AG04450 (cell line): ENCODE measurements at regions not wholly inside any gene's neighbourhood (a gene's known extent, or its start where the extent isn't known, plus 50 kb on each side); places are given as distances from the start of the nearest gene placed in this dataset.
"Not testable (repeated sequence)": the region's sequence is repeated elsewhere in the genome, so short reads cannot be mapped to it uniquely, and the experiment has no call there.

Source experiments
- CTCF ChIA-PET: fragments of 300-600, 350-600 bp; formaldehyde crosslinking; extraction: SDS; loops from one replicate; lab custom pipeline; 2022; ENCODE audit warnings: antibody characterized with exemption, inconsistent platforms; lab: Charles Lee
- POLR2A ChIA-PET: fragments of 350-600 bp; formaldehyde crosslinking; extraction: SDS; loops from one replicate; lab custom pipeline; 2021; ENCODE audit warnings: antibody characterized with exemption, inconsistent platforms; lab: Yijun Ruan, JAX
- DNase-seq: peaks from one replicate; pipeline ENCODE4 v3.0.0-alpha.2; 2011; ENCODE audit warnings: low read depth, low spot score
- H3K27ac ChIP-seq: one replicate; pipeline ENCODE4 v1.5.1; 2012; ENCODE audit warnings: low read depth, low read length, control low read depth
- H3K27me3 ChIP-seq: one replicate; pipeline ENCODE4 v1.6.0; 2012; ENCODE audit warnings: low read length; ENCODE audit not compliant: control insufficient read depth, insufficient read depth
- H3K4me3 ChIP-seq: 2 replicates; pipeline ENCODE4 v1.5.1; 2011; ENCODE audit warnings: mild to moderate bottlenecking, low read depth, low read length, control low read depth
- H3K9me3 ChIP-seq: 2 replicates; pipeline ENCODE4 v1.5.1; 2012; ENCODE audit warnings: low read length; ENCODE audit not compliant: control insufficient read depth, insufficient read depth
- TF ChIP-seq, protein P1 (sequence below): IDR thresholded peaks from 2 replicates; pipeline ENCODE4 v1.5.1; 2011; ENCODE audit warnings: low read depth, low read length, control low read depth, inconsistent platforms

DNA sequence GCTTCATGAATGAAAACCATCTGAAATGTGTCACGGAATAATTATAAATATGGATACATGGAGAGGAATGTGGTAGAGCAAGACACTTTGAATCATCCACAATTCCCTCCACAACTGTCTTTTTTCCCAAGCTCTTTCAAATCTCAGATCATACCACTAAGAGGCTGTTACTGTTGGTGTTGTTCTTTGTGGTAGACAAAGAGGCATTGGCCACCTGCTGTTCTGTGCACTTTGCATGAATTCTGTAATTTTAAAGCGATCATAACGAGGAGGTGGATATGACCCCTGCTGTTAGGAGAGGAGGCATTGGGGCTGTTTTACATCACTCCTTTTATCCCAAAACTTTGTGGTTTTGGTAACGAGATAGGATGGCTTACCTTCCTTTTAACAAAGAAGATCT, 141.2 kb upstream of the KLF6 start:
- POLR2A ChIA-PET: no interaction called here

DNA sequence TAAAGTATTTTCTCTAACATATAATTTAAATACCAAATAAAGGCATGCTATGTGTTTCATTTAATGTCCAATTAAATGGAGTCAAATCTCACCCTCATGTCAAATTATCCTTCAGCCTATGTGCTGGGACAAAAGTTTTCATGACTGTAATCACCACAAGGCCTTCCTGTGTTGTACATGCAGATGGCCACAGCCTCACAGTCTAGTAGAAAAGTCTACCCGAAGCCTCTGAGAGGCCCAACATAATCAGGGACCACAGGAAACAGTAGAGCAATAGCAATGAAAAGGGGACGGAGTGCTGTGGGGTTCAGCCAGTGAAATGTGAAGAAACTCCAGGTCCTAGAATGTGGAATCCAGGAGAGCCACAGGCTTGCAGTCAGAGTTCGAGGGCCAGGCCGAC, 140.2 kb upstream of the KLF6 start:
- TF ChIP-seq, protein P1, sequence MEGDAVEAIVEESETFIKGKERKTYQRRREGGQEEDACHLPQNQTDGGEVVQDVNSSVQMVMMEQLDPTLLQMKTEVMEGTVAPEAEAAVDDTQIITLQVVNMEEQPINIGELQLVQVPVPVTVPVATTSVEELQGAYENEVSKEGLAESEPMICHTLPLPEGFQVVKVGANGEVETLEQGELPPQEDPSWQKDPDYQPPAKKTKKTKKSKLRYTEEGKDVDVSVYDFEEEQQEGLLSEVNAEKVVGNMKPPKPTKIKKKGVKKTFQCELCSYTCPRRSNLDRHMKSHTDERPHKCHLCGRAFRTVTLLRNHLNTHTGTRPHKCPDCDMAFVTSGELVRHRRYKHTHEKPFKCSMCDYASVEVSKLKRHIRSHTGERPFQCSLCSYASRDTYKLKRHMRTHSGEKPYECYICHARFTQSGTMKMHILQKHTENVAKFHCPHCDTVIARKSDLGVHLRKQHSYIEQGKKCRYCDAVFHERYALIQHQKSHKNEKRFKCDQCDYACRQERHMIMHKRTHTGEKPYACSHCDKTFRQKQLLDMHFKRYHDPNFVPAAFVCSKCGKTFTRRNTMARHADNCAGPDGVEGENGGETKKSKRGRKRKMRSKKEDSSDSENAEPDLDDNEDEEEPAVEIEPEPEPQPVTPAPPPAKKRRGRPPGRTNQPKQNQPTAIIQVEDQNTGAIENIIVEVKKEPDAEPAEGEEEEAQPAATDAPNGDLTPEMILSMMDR: no peak
- Histone ChIP-seq H3K27ac (no peak overlapping the region), H3K27me3 (no peaks in the 10 kb centered on the region), H3K9me3 (no peaks in the 10 kb centered on the region), H3K4me3 (no peak overlapping the region)
- DNase-seq: no peak
- ChIA-PET CTCF (no interaction called here), POLR2A (no interaction called here)

More for the DNA sequence above, 141.2 kb upstream of the KLF6 start:
- no peaks in the 10 kb centered on the region for H3K27me3 ChIP-seq
- no peak for DNase-seq
- H3K9me3 ChIP-seq: no peaks in the 10 kb centered on the region
- TF ChIP-seq, protein P1: no peak
- no peak overlapping the region for H3K4me3 ChIP-seq
- H3K27ac ChIP-seq: no peak overlapping the region
- CTCF ChIA-PET: interaction anchor here (0.5 kb wide), 1 partner anchor 1472 kb away, joined by 4 read pairs; no protein-coding TSS in a partner anchor

DNA sequence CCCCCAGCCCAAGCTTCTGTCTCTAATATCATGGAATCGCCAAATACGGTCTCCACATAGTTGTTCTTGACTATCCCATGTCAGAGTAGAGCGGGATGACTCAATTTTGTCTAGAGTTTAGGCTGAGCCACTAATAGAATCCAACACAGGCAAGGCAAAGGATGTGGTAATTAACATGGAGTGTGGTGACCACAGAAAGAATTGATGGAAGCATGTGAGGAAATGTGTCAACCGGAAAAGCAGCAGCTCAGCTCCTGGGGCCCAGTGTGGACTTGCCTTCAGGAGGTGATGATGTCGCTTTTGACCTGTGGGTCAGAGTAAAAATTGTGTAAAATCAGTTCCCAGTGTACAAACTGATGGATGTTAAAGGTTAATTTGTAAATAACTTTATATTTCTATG, 139.3 kb upstream of the KLF6 start:
- ChIA-PET POLR2A (interaction anchor here (0.5 kb wide), 1 partner anchor 13 kb away, joined by 4 read pairs; no protein-coding TSS in a partner anchor), CTCF (interaction anchor here (0.5 kb wide), 1 partner anchor 867 kb away, joined by 3 read pairs; no protein-coding TSS in a partner anchor)
- TF ChIP-seq, protein P1: no peak
- H3K4me3 ChIP-seq: no peak overlapping the region
- H3K27me3 ChIP-seq: no peaks in the 10 kb centered on the region
- peak; percentile 24 for DNase-seq
- H3K9me3 ChIP-seq: no peaks in the 10 kb centered on the region
- peak overlapping the region; percentile 11 for H3K27ac ChIP-seq

DNA sequence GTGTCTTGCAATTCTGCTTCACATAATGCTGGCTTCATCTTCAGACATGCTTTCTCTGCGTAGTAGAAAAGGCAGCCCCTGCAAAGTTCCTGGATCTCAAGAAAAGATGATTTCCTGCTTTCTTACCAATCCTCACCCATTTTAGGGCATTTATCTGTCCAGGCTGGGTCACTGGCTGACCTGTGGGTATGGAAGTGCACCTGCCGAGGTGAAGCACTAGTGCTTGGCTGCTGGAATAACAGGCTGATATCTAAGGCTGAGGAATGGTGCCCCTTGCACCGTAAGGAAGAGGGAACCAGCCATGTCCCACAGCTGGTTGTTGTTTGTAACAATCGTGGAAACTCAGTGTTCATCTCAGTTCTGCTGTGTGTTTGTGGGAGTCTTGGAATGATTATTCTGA, 138.0 kb upstream of the KLF6 start:
- DNase-seq: no peak
- CTCF ChIA-PET: no interaction called here

DNA sequence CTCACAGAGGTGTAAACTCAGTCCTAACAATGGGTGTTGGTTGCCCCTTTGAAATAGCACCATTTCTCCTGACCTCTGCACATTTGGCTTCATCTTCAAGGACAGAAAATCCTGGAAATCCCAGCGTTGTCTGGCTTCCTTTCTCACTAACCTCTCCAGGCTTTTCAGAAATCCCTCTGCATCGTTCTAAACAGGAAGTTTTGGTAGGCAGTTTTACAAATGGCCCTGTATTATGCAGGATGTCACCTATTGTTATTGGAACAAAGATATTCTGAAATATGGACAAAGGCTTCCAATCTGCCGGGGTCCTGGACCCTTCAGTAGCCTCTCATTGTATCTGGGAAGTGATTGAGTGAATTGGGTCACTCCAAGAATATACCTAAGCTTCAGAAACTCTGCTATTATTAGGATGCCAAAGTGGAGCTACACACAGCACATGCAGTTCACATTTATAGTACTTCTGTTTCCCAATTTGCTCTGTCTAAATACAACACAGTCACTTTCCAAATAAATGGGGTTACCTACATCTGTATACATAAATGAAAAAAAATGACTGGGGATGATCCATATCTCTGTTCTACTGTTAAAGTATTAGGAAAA, 134.8 kb upstream of the KLF6 start:
- H3K4me3 ChIP-seq: no peak overlapping the region
- H3K27me3 ChIP-seq: no peaks in the 10 kb centered on the region
- H3K27ac ChIP-seq: no peak overlapping the region
- ChIA-PET CTCF (no interaction called here), POLR2A (interaction anchor here (1.0 kb wide), 1 partner anchor 134 kb away, joined by 3 read pairs; the partner anchor contains the start of gene KLF6)
- peaks cover 5% of the 10 kb centered on the region for H3K9me3 ChIP-seq
- DNase-seq: no peak
- TF ChIP-seq, protein P1: no peak

More for the DNA sequence above, 138.0 kb upstream of the KLF6 start:
- Histone ChIP-seq H3K4me3 (no peak overlapping the region), H3K9me3 (peaks cover 3% of the 10 kb centered on the region), H3K27me3 (no peaks in the 10 kb centered on the region), H3K27ac (no peak overlapping the region)
- POLR2A ChIA-PET: interaction anchor here (0.7 kb wide), 1 partner anchor 444 kb away, joined by 7 read pairs; no protein-coding TSS in a partner anchor
- TF ChIP-seq, protein P1: no peak

DNA sequence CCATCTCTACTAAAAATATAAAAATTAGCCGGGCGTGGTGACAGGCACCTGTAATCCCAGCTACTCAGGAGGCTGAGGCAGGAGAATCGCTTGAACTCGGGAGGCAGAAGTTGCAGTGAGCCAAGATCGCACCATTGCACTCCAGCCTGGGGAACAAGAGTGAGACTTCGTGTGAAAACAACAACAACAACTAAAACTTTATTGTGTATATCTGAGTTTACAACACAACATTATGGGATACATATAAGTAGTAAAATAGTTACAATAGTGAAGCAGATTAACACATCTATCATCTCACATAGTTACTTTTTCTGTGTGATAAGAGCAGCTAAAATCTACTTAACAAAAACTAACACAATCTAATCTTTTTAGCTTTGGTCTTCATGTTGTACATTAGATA, 132.4 kb upstream of the KLF6 start:
- H3K9me3 ChIP-seq, POLR2A ChIA-PET, CTCF ChIA-PET, H3K27ac ChIP-seq, H3K27me3 ChIP-seq, H3K4me3 ChIP-seq, DNase-seq: not testable (repeated sequence)
